KMS-11 (cell line): ENCODE measurements at regions not wholly inside any gene's neighbourhood (a gene's known extent, or its start where the extent isn't known, plus 50 kb on each side); places are given as distances from the start of the nearest gene placed in this dataset.

Experiments used
- H2AFZ ChIP-seq: fragments of 200-600 bp; sonication (generic); 2 replicates; pipeline ENCODE4 v1.6.1; 2016; ENCODE audit warnings: antibody characterized with exemption, mixed run types, low read depth
- H3K27ac ChIP-seq: fragments of 200-600 bp; sonication (generic); 2 replicates; pipeline ENCODE4 v1.6.1; 2016; ENCODE audit warnings: mild to moderate bottlenecking, mixed run types
- H3K27me3 ChIP-seq: fragments of 200-600 bp; sonication (generic); 2 replicates; pipeline ENCODE4 v1.6.1; 2017; ENCODE audit warnings: mild to moderate bottlenecking, low read depth, mixed run types, moderate library complexity; ENCODE audit not compliant: insufficient read depth
- H3K36me3 ChIP-seq: fragments of 200-600 bp; sonication (generic); 2 replicates; pipeline ENCODE4 v1.6.1; 2017; ENCODE audit warnings: mild to moderate bottlenecking, mixed run types; ENCODE audit not compliant: insufficient read depth
- H3K4me1 ChIP-seq: fragments of 200-600 bp; sonication (generic); 2 replicates; pipeline ENCODE4 v1.6.1; 2016; ENCODE audit warnings: mild to moderate bottlenecking, low read depth, mixed run types; ENCODE audit not compliant: poor library complexity, severe bottlenecking
- H3K4me2 ChIP-seq: fragments of 200-600 bp; sonication (generic); 2 replicates; pipeline ENCODE4 v1.7.0; 2016; ENCODE audit warnings: mild to moderate bottlenecking, mixed run types
- H3K4me3 ChIP-seq: fragments of 200-600 bp; sonication (generic); IDR thresholded peaks from 2 replicates; pipeline ENCODE4 v1.6.1; 2017; ENCODE audit warnings: low read depth, low read length, mixed read lengths; ENCODE audit not compliant: insufficient read depth
- H3K79me2 ChIP-seq: fragments of 200-600 bp; sonication (generic); 2 replicates; pipeline ENCODE4 v1.6.1; 2016; ENCODE audit warnings: low read depth, mixed run types; ENCODE audit not compliant: insufficient read depth
- H3K9ac ChIP-seq: fragments of 200-600 bp; sonication (generic); 2 replicates; pipeline ENCODE4 v1.6.1; 2016; ENCODE audit warnings: mild to moderate bottlenecking, mixed run types
- H4K20me1 ChIP-seq: fragments of 200-600 bp; sonication (generic); 2 replicates; pipeline ENCODE4 v1.6.1; 2016; ENCODE audit warnings: mild to moderate bottlenecking, mixed run types; ENCODE audit not compliant: insufficient read depth
- TF ChIP-seq, protein P1 (sequence below): fragments of 200-600 bp; sonication (generic); conservative IDR thresholded peaks from 2 replicates; pipeline ENCODE4 v1.6.1; 2017; ENCODE audit warnings: low read depth, mild to moderate bottlenecking, antibody characterized with exemption, low read length, moderate library complexity, mixed read lengths

DNA sequence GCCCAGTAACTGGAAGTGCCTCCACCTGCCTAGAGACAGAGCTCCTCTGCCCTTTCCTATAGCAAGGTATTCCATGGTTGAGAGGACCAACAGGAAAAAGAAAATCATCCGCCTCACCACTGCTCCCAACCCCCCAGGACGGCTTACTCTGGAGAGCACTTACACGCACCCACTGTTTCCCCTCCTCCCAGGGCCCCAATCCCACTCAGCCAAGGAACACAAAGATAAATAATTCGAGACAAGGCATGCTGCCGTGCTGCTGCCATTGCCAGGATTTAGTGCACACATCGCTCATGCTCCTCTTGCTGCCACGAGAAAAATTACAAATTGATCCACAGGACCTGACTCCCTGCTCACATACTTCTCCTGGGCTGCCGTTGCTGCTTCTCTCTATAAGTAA is 516.6 kb downstream of the BUD13 start:
- H3K27me3 ChIP-seq = no peaks in the 10 kb centered on the region
- no peaks in the 10 kb centered on the region for H3K36me3 ChIP-seq
- no peak overlapping the region for H3K27ac ChIP-seq
- TF ChIP-seq, protein P1, sequence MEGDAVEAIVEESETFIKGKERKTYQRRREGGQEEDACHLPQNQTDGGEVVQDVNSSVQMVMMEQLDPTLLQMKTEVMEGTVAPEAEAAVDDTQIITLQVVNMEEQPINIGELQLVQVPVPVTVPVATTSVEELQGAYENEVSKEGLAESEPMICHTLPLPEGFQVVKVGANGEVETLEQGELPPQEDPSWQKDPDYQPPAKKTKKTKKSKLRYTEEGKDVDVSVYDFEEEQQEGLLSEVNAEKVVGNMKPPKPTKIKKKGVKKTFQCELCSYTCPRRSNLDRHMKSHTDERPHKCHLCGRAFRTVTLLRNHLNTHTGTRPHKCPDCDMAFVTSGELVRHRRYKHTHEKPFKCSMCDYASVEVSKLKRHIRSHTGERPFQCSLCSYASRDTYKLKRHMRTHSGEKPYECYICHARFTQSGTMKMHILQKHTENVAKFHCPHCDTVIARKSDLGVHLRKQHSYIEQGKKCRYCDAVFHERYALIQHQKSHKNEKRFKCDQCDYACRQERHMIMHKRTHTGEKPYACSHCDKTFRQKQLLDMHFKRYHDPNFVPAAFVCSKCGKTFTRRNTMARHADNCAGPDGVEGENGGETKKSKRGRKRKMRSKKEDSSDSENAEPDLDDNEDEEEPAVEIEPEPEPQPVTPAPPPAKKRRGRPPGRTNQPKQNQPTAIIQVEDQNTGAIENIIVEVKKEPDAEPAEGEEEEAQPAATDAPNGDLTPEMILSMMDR = no peak
- no peak overlapping the region for H3K4me2 ChIP-seq
- H3K9ac ChIP-seq = no peak overlapping the region
- no peaks in the 10 kb centered on the region for H4K20me1 ChIP-seq
- no peaks in the 10 kb centered on the region for H3K4me1 ChIP-seq
- no peak overlapping the region for H3K4me3 ChIP-seq
- no peaks in the 10 kb centered on the region for H3K79me2 ChIP-seq
- no peak overlapping the region for H2AFZ ChIP-seq

DNA sequence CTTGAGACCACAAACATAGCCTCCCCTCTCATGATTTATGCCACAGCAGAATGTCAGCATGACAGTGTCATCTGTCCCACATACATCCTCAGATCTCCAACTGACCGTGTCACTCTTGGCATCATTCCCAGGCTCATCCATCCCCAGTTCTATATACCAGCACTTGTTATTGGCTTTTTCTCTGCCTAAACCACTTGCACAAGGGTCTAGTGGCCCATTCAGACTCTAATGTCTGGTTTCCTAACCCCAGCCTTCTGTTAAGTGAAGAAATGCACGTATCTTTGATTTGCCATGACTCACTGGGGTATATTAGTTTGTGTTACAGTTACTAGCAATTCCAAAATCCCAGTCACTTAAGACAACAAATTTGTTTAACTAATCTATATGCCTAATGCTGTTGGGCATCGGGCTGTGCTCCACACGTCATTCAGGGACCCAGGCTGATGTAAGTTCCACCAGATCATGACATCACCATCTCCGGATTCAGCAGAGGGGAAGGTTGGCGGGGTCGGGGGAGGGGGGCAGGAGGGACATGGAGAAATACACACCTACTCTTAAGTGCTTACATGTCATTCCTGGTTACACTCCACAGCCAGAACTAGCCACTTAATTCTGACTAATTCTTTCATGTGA is 517.4 kb downstream of the BUD13 start:
- Histone ChIP-seq H2AFZ (no peak overlapping the region), H3K27ac (no peak overlapping the region), H4K20me1 (no peaks in the 10 kb centered on the region), H3K79me2 (no peaks in the 10 kb centered on the region), H3K9ac (no peak overlapping the region), H3K36me3 (no peaks in the 10 kb centered on the region), H3K27me3 (no peaks in the 10 kb centered on the region), H3K4me2 (no peak overlapping the region), H3K4me1 (no peaks in the 10 kb centered on the region), H3K4me3 (no peak overlapping the region)
- TF ChIP-seq, protein P1 = no peak

DNA sequence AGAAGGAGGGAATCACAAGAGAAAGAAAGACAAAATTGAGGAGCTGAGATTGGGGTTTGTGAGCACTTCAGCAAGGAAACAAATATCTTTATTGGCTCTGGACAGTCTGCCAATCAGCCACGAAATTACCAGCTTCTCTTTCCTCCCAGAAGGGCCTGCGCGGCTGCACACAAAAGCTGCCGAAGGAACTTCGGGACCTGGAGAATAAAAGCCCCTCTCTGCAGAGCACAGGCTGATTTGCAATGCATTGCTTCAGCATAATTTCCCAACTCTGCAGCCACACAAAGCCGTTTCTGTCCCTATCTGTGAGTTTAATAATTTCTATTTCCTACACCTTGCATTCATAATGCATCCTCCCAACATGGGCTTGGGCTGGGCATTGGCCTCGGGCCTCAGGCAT is 522.6 kb downstream of the BUD13 start:
- Histone ChIP-seq H2AFZ (no peak overlapping the region), H3K9ac (no peak overlapping the region), H3K79me2 (no peaks in the 10 kb centered on the region), H3K4me3 (no peak overlapping the region), H3K4me1 (no peaks in the 10 kb centered on the region), H3K4me2 (no peak overlapping the region), H3K27me3 (no peaks in the 10 kb centered on the region), H3K27ac (no peak overlapping the region), H4K20me1 (no peaks in the 10 kb centered on the region), H3K36me3 (no peaks in the 10 kb centered on the region)
- TF ChIP-seq, protein P1 = no peak

DNA sequence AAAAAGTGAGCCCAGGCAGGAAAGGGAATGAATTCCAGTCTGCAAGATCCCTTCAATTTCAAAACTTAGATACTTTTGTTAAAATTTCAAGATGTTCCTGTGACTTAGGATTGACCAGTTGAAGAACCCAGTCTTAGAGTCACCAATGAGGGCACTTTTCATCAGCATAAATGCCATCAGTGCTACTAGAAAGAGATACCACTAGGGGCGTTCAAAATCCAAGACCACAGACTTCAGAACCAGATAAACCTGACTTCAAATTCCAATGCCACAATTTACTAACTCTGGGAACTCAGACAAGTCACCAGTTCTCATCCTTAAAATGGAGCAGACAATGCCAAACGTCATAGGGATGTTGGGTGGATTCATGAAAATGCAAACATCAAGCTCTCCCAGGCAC is 523.2 kb downstream of the BUD13 start:
- H3K27me3 ChIP-seq = no peaks in the 10 kb centered on the region
- no peak overlapping the region for H3K27ac ChIP-seq
- no peak overlapping the region for H2AFZ ChIP-seq
- H3K9ac ChIP-seq = no peak overlapping the region
- TF ChIP-seq, protein P1 = no peak
- H3K4me3 ChIP-seq = no peak overlapping the region
- no peaks in the 10 kb centered on the region for H3K79me2 ChIP-seq
- no peaks in the 10 kb centered on the region for H4K20me1 ChIP-seq
- no peak overlapping the region for H3K4me2 ChIP-seq
- H3K36me3 ChIP-seq = no peaks in the 10 kb centered on the region
- no peaks in the 10 kb centered on the region for H3K4me1 ChIP-seq
